AG04449 (cell line): ENCODE measurements at regions not wholly inside any gene's neighbourhood (a gene's known extent, or its start where the extent isn't known, plus 50 kb on each side); places are given as distances from the start of the nearest gene placed in this dataset.

Source experiments
- CTCF ChIA-PET: fragments of 350-600 bp; formaldehyde crosslinking; extraction: SDS; loops from one replicate; lab custom pipeline; 2021; ENCODE audit warnings: antibody characterized with exemption; lab: Yijun Ruan, JAX
- POLR2A ChIA-PET: fragments of 400-600, 350-600 bp; formaldehyde crosslinking; extraction: SDS; loops from one replicate; lab custom pipeline; 2020; ENCODE audit warnings: antibody characterized with exemption, inconsistent platforms; lab: Yijun Ruan, JAX
- DNase-seq: peaks from one replicate; pipeline ENCODE4 v3.0.0-alpha.2; 2010; ENCODE audit warnings: low read depth, low spot score
- H3K4me3 ChIP-seq: 2 replicates; pipeline ENCODE4 v1.5.1; 2011; ENCODE audit warnings: low read depth, mild to moderate bottlenecking, control low read depth, low read length
- TF ChIP-seq, protein P1 (sequence below): IDR thresholded peaks from one replicate; pipeline ENCODE4 v1.5.1; 2011; ENCODE audit warnings: mild to moderate bottlenecking, moderate library complexity, low read length, control low read depth, inconsistent platforms; ENCODE audit not compliant: insufficient read depth; ENCODE audit errors: missing control alignments

DNA sequence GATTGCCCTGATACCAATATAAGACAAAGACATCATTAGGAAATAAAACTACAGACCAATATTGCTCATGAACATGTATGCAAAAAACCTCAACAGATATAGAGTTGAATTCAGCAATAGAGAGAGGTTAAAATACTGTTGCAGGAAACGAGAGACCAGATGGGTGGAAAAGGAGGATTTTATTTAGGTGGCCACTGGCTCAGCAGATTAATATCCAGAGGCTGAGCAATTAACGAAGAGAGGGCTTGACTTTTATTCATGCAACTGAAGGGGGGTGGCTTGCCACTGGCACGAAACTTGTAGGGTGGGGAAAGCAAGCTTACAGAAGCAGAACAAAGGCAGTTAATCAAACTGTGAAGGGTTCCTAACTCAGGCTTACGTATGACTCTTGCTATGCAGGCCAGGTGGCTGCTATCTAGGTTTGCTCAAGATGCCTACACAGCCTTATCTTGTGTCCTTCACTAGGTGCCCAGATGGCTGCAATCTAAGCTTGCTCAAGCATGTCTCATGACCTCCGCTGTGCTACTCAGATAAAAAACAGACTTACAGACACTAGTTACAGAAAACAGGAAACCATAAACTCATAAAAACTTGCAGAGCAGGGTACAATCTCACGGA, 126.4 kb downstream of the MMUT start:
- CTCF ChIA-PET = no interaction called here
- H3K4me3 ChIP-seq = no peak overlapping the region
- POLR2A ChIA-PET = no interaction called here
- TF ChIP-seq, protein P1, sequence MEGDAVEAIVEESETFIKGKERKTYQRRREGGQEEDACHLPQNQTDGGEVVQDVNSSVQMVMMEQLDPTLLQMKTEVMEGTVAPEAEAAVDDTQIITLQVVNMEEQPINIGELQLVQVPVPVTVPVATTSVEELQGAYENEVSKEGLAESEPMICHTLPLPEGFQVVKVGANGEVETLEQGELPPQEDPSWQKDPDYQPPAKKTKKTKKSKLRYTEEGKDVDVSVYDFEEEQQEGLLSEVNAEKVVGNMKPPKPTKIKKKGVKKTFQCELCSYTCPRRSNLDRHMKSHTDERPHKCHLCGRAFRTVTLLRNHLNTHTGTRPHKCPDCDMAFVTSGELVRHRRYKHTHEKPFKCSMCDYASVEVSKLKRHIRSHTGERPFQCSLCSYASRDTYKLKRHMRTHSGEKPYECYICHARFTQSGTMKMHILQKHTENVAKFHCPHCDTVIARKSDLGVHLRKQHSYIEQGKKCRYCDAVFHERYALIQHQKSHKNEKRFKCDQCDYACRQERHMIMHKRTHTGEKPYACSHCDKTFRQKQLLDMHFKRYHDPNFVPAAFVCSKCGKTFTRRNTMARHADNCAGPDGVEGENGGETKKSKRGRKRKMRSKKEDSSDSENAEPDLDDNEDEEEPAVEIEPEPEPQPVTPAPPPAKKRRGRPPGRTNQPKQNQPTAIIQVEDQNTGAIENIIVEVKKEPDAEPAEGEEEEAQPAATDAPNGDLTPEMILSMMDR = no peak
- no peak for DNase-seq

DNA sequence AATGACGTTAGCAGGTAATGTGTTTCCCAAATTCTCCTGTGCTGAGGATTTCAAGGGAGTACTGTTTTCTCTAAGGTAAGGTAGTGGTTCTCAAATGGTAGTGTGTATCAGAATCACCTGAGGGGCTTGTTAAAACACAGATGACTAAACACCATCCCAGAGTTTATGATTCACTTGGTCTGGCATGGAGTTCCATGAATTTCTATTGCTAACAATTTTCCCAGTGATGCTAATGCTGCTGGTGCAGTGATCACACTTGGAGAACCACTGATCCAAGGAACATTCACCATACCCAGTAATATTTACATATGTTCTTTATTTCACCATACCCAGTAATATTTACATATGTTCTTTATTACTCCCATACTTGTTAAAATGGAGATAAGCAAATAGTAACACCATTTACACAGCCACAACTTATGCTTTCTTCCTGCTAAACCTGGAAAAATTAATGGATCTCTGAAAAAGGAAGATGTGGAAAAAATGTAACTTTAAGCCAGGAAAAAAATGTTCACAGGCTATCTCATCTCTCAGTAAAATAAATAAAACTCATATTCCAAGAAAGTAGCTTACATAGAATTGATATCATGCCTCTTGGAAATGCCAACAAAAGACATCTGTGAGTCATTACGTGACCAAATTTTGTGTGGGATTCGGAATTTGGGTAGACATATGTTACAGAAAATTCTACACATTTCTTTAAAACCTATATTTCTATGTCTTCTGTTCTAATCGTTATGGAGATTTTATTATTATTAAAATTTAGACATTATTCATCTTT, 129.5 kb downstream of the MMUT start:
- CTCF ChIA-PET = no interaction called here

DNA sequence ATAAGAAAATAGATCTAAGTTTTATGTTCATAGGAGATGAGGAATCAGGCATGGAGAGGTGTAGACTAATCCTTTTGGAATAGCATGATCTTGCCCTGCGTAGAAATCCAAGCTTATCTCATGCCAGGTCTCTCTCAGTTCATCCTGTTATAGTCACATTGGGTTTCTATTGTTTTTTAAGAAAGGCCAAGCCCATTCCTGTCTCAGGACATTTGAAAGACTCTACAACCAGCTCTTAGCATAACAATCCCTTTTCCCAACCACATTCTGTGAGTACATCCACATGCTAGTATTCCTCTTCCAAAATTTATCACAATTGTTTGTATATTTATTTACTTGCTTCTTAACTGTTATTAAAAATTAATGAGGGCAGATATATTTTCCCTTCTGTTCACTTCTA, 130.3 kb downstream of the MMUT start:
- DNase-seq = no peak
- TF ChIP-seq, protein P1 = no peak
- no peak overlapping the region for H3K4me3 ChIP-seq
- POLR2A ChIA-PET = no interaction called here
- CTCF ChIA-PET = no interaction called here

More for the DNA sequence above, 129.5 kb downstream of the MMUT start:
- TF ChIP-seq, protein P1 = no peak
- no peak for DNase-seq
- no peak overlapping the region for H3K4me3 ChIP-seq
- POLR2A ChIA-PET = interaction anchor here (0.6 kb wide), 1 partner anchor 8 kb away, joined by 3 read pairs; no protein-coding TSS in a partner anchor

DNA sequence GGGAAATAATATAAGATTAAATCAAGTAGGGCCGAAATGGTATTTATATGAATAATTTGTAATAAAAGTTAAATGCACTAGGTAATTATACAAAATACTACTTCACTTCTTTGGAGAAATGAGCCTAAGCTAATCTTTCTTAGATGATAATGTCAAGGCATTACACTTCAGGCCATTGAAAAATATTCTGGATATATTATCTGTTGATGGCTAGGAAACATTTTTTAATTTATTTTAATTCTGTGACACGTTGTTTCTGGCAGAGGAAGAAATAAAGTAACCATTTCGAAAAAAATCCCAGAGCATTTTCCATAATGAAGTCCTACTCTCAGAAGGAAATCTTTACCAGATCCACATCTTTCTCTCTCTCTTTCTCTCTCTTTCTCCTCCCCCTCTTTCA, 133.9 kb downstream of the MMUT start:
- DNase-seq = no peak
- CTCF ChIA-PET = interaction anchor here (2.3 kb wide), 1 partner anchor 82 kb away, joined by 10 read pairs; no protein-coding TSS in a partner anchor
- POLR2A ChIA-PET = no interaction called here
- TF ChIP-seq, protein P1 = no peak
- no peak overlapping the region for H3K4me3 ChIP-seq

DNA sequence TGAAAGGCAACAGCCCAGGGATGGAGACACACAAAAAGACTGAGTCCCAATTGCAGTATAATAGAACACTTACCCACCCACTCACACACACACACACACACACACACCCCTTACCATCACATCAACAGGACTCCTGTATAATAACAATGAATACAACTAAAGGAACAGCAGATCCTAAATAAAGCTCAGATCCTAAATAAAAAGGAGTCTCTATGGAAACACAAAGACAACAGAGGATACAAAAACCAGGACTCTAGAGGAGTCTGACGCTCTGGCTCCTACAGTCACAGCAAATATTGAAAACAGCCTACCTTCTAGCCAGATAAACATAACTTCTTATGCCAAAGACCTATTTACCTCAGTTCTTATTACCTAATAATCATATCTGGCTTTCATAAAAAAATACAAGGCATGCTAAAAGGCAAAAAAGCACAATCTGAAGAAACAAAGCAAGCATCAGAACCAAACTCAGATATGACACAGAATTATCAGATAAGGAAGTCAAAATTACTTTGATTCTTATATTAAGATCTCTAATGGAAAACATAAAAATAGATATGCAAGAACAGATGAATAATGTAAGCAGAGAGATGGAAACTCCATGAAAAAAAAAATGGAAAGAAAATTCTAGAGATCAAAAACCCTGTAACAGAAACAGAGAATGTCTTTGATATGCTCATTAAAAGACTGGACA, 134.9 kb downstream of the MMUT start:
- ChIA-PET POLR2A (no interaction called here), CTCF (no interaction called here)
- TF ChIP-seq, protein P1 = no peak

DNA sequence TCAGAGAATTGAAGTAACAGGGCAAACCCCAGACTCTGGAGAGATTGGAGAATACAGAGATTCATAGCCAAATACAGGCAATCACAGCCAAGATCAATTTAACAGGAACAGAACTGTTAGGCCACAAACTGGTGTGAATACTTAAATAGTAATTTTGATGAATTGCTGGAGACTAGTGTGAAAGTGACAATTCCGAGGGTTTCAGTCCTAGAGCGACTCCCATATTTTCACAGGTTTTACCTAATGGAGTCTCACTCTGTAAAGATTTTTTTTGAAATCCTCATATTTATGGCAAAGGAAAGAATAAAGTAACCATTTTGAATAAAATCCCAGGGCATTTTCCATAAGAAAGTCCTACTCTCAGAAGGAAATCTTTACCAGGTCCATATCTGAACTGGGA, 135.5 kb downstream of the MMUT start:
- CTCF ChIA-PET = no interaction called here

More for the DNA sequence above, 134.9 kb downstream of the MMUT start:
- no peak for DNase-seq
- H3K4me3 ChIP-seq = no peak overlapping the region

More for the DNA sequence above, 135.5 kb downstream of the MMUT start:
- no peak for DNase-seq
- POLR2A ChIA-PET = no interaction called here
- TF ChIP-seq, protein P1 = no peak
- H3K4me3 ChIP-seq = no peak overlapping the region
